D721Med (cell line): ENCODE measurements at regions not wholly inside any gene's neighbourhood (a gene's known extent, or its start where the extent isn't known, plus 50 kb on each side); places are given as distances from the start of the nearest gene placed in this dataset.

Source experiments
- DNase-seq: peaks from one replicate; pipeline ENCODE4 v3.0.0; 2011; ENCODE audit warnings: low spot score; ENCODE audit not compliant: insufficient read length
- FAIRE-seq: peaks from 2 replicates; lab custom pipeline; 2011; peaks lifted over from hg19 to GRCh38; lab: Jason Lieb, UNC
- TF ChIP-seq, protein P1 (sequence below): IDR thresholded peaks from 2 replicates; pipeline ENCODE4 v1.5.1; 2012; ENCODE audit warnings: mild to moderate bottlenecking, control low read depth; ENCODE audit not compliant: insufficient read depth; ENCODE audit errors: missing control alignments

DNA sequence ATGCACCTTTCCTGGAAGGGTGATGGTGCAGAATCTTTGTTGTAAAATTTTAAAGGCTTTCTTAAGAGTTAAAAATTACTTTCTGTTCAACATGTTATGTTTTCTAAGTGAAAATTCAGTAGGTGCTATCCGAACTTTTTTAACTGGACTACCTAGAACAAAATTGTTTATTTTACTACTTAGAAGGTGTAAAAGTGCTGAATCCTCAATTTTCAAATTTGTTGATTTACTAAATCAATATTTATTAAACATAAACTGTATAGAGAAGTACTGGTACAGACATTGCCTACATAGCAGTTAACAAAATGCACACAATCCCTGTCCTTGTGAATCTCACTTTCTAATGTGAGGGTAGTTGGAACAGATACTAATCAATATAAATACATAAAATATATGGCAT is 277.5 kb downstream of the CTH start:
- FAIRE-seq, result no peak
- TF ChIP-seq, protein P1, sequence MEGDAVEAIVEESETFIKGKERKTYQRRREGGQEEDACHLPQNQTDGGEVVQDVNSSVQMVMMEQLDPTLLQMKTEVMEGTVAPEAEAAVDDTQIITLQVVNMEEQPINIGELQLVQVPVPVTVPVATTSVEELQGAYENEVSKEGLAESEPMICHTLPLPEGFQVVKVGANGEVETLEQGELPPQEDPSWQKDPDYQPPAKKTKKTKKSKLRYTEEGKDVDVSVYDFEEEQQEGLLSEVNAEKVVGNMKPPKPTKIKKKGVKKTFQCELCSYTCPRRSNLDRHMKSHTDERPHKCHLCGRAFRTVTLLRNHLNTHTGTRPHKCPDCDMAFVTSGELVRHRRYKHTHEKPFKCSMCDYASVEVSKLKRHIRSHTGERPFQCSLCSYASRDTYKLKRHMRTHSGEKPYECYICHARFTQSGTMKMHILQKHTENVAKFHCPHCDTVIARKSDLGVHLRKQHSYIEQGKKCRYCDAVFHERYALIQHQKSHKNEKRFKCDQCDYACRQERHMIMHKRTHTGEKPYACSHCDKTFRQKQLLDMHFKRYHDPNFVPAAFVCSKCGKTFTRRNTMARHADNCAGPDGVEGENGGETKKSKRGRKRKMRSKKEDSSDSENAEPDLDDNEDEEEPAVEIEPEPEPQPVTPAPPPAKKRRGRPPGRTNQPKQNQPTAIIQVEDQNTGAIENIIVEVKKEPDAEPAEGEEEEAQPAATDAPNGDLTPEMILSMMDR, result no peak

DNA sequence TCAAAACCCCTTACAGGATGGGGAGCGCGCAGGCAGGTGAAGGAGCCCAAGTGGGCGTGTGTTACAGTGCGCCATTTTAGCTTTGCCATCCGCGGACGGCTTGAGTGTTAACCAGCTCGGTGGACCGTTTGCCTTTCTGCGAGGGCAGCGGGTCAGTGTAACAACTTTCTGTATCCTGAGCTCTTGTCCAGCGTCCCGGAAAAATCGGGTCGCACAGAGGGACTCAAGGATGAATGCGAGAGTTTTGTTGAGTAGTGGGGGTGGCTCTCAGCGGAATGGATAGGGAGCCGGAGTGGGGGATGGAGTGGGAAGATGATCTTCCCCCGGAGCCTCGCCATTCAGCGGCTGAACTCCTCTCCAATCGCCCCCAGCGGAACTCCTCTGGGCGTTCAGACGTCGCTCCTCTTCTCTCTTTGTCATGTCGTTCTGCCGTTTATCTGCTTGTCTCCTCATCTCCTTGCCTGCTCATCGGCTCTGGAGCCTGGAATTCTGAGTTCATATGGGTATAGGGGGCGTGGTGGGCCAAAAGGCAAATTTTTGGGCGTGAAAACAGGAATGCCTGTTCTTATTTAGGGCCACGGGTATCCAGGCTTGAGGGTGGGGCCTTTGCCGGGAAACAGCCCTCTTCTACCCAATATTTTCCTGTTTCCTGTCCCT is 295.4 kb downstream of the CTH start:
- DNase-seq (no peak), FAIRE-seq (no peak)
- TF ChIP-seq, protein P1, result no peak

More for the DNA sequence above, 277.5 kb downstream of the CTH start:
- DNase-seq, result no peak

DNA sequence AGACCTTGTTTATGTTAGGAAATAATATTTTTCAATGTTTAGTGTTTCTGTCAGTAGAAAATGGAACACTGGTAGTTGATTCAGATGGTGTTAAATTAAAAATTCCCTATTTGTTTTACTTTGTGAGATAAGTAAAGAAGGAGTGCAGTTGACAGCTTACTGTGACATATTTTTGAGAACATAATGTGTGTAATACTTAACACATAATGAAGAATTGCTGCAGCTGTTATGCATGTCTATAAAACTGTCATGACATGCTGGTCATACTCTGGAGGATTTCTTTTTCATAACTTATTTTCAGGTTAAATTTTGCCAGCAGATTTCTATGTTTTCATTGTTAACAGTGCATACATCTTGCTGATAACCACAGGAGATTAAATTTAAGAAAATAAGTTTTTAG is 296.1 kb downstream of the CTH start:
- TF ChIP-seq, protein P1, result no peak
- DNase-seq, result no peak
- no peak for FAIRE-seq

DNA sequence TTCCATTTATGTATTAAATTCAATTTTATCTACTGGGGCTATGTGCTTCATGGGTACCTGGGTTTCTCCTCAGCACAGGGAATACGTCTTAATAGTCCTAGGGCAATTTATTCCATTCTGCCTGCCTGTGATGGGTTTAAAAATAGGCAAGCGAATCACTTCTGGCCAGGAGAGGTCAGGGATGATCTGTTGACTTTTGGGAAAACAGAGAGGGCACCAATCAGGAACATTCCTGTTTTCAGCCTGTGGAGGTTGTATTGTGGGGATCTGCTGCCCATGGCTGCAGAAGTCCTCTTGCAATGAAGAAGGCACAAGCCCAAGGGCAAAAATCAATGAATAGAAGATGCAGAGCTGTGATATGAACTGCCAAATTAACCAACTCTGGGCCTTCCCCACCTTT is 303.1 kb downstream of the CTH start:
- TF ChIP-seq, protein P1, result no peak
- FAIRE-seq (no peak), DNase-seq (no peak)

DNA sequence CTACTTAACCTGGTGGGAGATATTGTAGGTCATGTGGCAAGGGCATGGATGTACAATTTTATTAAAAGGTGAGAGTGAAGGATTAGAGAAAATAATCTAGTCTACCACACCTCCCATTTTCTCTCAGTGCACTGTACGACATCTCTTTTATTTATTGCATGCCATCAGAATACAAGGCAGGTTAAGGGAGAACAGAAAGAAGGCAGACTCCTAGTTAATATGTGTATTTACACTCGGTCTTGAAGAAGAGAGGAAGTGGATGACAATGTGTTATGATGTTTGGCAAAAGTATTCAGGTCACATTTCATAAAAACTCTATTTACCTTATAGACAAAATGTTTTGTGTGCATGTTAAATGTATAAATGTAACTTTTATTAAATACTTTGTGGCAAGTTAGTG is 306.1 kb downstream of the CTH start:
- FAIRE-seq, result no peak
- DNase-seq, result no peak

DNA sequence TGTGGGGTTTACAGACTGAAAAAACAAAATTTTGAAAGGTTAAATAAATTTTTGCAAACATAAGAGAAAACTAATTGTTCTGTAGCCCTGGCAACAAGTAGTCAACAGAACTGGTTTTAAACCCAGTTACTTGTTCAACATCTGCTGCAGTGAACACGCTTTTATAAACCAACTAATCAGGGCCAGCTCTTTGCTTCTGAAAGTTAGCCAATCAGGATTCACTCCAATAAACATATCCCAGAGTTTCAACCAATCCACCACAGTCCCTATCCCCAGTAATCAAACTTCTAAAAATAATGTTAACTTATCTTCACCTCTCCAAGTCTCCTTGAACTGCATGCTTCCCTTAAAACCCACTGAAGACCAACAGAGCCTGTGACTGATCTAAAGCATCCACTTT is 306.6 kb downstream of the CTH start:
- TF ChIP-seq, protein P1, result no peak
- FAIRE-seq (no peak), DNase-seq (no peak)

More for the DNA sequence above, 306.1 kb downstream of the CTH start:
- TF ChIP-seq, protein P1, result no peak

DNA sequence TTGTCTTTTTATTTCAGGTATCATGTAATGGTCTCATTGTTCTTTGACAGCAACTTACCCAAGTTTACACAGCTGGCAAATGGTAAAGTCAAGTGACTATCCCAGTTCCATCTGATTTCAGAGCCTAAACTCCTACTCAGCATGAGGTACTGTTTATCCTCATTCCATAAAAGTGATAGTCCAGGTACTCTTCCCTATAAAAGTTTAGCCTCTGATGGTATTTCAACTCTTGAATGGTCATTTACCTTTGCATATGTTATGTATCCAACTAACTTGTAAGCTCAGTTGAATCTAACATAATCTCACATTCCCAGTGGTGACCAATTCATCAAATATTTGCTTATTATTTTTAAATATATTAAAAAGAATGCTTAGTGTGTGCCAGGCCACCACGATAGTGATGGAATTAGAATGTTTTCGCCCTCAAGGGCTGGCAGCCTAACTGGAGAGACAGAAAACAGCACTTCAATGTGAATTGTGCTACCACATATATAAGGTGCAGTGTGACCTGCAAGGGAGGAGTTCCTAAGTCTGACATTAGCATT is 307.1 kb downstream of the CTH start:
- TF ChIP-seq, protein P1, result no peak
- DNase-seq (no peak), FAIRE-seq (no peak)
